ENCODE measurements at regions not wholly inside any gene's neighbourhood (a gene's known extent, or its start where the extent isn't known, plus 50 kb on each side); places are given as distances from the start of the nearest gene placed in this dataset.

DNA sequence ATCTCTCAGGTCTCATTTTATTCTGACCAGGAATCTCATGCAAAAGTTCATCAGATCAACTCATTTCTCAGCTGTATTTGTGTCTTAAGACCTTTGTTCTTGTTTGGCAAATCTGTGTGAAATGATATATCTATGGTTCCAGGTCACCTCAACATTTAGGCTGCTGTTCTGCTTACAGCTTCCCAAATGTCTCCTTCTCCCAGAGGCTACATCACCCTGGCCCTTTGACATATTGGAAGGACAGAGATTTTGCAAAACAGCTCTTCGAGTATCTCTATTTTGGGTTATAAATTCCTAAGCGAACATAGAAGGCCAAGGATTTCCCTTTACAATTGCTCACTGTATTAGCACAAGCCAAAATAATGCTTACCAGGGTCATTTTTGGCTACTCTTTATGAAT lies 57.5 kb upstream of the GIMD1 start:
- H3K4me3 Mint-ChIP-seq: no peak overlapping the region
- DNase-seq (ENCODE audit: extremely low spot score, unreplicated experiment): no peak
- H3K36me3 Mint-ChIP-seq: no peaks in the 10 kb centered on the region
- no peaks in the 10 kb centered on the region for H3K4me1 Mint-ChIP-seq (ENCODE audit: unreplicated experiment)
- H3K9me3 Mint-ChIP-seq: no peaks in the 10 kb centered on the region
- no peak overlapping the region for H3K27ac Mint-ChIP-seq
- no peaks in the 10 kb centered on the region for H3K27me3 Mint-ChIP-seq
- no peak for TF ChIP-seq CTCF (conservative IDR thresholded peaks at IDR 0.05)

GRCh38 chr4:106425576-106425975 lies 57.0 kb upstream of the GIMD1 start:
- Mint-ChIP-seq H3K36me3 (no peaks in the 10 kb centered on the region), H3K27ac (no peak overlapping the region), H3K4me3 (no peak overlapping the region), H3K27me3 (no peaks in the 10 kb centered on the region), H3K4me1 (ENCODE audit: unreplicated experiment) (no peaks in the 10 kb centered on the region), H3K9me3 (no peaks in the 10 kb centered on the region)
- TF ChIP-seq CTCF (conservative IDR thresholded peaks at IDR 0.05): no peak
- DNase-seq (ENCODE audit: extremely low spot score, unreplicated experiment): no peak

GRCh38 chr4:106424426-106424825 lies 55.8 kb upstream of the GIMD1 start:
- TF ChIP-seq CTCF (conservative IDR thresholded peaks at IDR 0.05): no peak
- Mint-ChIP-seq H3K9me3 (no peaks in the 10 kb centered on the region), H3K4me1 (ENCODE audit: unreplicated experiment) (no peaks in the 10 kb centered on the region), H3K27ac (no peak overlapping the region), H3K27me3 (no peaks in the 10 kb centered on the region), H3K4me3 (no peak overlapping the region), H3K36me3 (no peaks in the 10 kb centered on the region)
- DNase-seq (ENCODE audit: extremely low spot score, unreplicated experiment): no peak

DNA sequence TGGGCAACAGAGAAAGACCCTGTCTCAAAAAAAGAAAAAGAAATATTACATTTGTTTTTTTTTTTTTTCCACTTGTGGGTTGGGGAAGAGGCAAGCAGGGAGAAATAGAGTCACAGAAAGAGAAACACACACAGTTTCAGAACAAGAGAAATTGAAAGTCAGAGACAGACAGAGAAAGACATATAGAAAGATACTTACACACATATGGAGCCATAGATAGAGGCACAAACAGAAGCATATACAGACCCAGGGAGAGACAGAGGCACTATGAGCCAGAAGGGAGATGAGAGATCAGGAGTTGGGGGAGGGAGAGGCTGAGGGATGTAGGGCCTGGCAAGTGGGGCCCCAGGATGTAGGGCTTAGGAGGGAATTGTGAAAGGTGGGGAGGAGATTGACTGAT lies 55.2 kb upstream of the GIMD1 start:
- TF ChIP-seq CTCF (conservative IDR thresholded peaks at IDR 0.05): no peak
- no peaks in the 10 kb centered on the region for H3K9me3 Mint-ChIP-seq
- H3K27me3 Mint-ChIP-seq: no peaks in the 10 kb centered on the region
- H3K27ac Mint-ChIP-seq: no peak overlapping the region
- no peaks in the 10 kb centered on the region for H3K36me3 Mint-ChIP-seq
- H3K4me1 Mint-ChIP-seq (ENCODE audit: unreplicated experiment): no peaks in the 10 kb centered on the region
- H3K4me3 Mint-ChIP-seq: no peak overlapping the region
- DNase-seq (ENCODE audit: extremely low spot score, unreplicated experiment): no peak

DNA sequence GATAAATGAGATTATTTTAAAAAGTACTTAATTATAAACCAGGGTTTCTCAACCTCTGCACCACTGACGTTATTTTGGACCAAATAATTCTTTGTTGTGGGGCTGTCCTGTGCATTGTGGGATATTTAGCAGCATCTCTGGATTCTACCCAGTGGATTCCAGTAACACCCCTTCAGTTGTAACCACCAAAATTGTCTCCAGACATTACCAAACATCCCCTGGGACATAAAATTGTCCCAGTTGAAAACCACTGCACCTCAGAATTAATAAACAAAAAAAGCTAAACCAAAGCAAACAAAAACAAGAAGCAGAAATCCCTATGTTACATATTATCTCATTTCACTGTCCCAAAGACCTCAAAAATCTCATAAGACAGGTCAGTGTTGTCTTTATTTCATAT lies 54.2 kb upstream of the GIMD1 start:
- H3K4me1 Mint-ChIP-seq (ENCODE audit: unreplicated experiment): peaks cover 6% of the 10 kb centered on the region
- H3K9me3 Mint-ChIP-seq: no peaks in the 10 kb centered on the region
- TF ChIP-seq CTCF (conservative IDR thresholded peaks at IDR 0.05): no peak
- H3K27me3 Mint-ChIP-seq: no peaks in the 10 kb centered on the region
- H3K4me3 Mint-ChIP-seq: no peak overlapping the region
- H3K27ac Mint-ChIP-seq: no peak overlapping the region
- no peak for DNase-seq (ENCODE audit: extremely low spot score, unreplicated experiment)
- H3K36me3 Mint-ChIP-seq: no peaks in the 10 kb centered on the region

All from type B pancreatic cell (in vitro differentiated cells).